Liver (tissue), 8 donors: ENCODE measurements at regions not wholly inside any gene's neighbourhood (a gene's known extent, or its start where the extent isn't known, plus 50 kb on each side); places are given as distances from the start of the nearest gene placed in this dataset.

Source experiments
- DNase-seq: peaks from one replicate; pipeline ENCODE4 v3.0.0-alpha.2; 2017; ENCODE audit warnings: low spot score
- H3K27ac ChIP-seq, 2 donors: one replicate each; pipeline ENCODE4 v1.7.0; 2013; ENCODE audit warnings: inconsistent platforms in 2 of 2, low read length in 2 of 2, control low read depth in 1 of 2, low read depth in 1 of 2, mild to moderate bottlenecking in 1 of 2
- H3K27me3 ChIP-seq, 4 donors: one replicate each; pipeline versions ENCODE4 v1.6.1 to v1.7.0; 2013; ENCODE audit warnings: low read length in 3 of 4, inconsistent platforms in 1 of 4, mild to moderate bottlenecking in 1 of 4, moderate library complexity in 1 of 4; ENCODE audit not compliant: control insufficient read depth in 4 of 4, insufficient read depth in 4 of 4
- H3K36me3 ChIP-seq, 4 donors: one replicate each; pipeline versions ENCODE4 v1.6.1 to v1.7.0; 2013; ENCODE audit warnings: low read length in 3 of 4, mild to moderate bottlenecking in 3 of 4, low read depth in 1 of 4, moderate library complexity in 1 of 4; ENCODE audit not compliant: control insufficient read depth in 4 of 4, insufficient read depth in 3 of 4
- H3K4me1 ChIP-seq, 4 donors: one replicate each; pipeline versions ENCODE4 v1.6.1 to v1.7.0; 2013; ENCODE audit warnings: low read length in 3 of 4, mild to moderate bottlenecking in 3 of 4, moderate library complexity in 1 of 4; ENCODE audit not compliant: control insufficient read depth in 4 of 4, insufficient read depth in 4 of 4
- H3K4me3 ChIP-seq, 3 donors: one replicate each; pipeline versions ENCODE4 v1.6.1 to v1.7.0; 2013; ENCODE audit warnings: low read length in 3 of 3, control low read depth in 1 of 3, low read depth in 1 of 3, mild to moderate bottlenecking in 1 of 3
- H3K9ac ChIP-seq, 2 donors: one replicate each; pipeline ENCODE4 v1.7.0; 2013; ENCODE audit warnings: low read length in 2 of 2, mild to moderate bottlenecking in 2 of 2, moderate library complexity in 2 of 2, control low read depth in 1 of 2, low read depth in 1 of 2
- H3K9me3 ChIP-seq, 4 donors: one replicate each; pipeline versions ENCODE4 v1.6.1 to v1.7.0; 2013; ENCODE audit warnings: low read length in 3 of 4; ENCODE audit not compliant: control insufficient read depth in 4 of 4
- ATF3 ChIP-seq: IDR thresholded peaks from 2 replicates; pipeline ENCODE4 v1.6.1; 2016; ENCODE audit warnings: antibody characterized with exemption
- CTCF ChIP-seq: fragments of 150-350 bp; IDR thresholded peaks from 2 replicates; pipeline ENCODE4 v1.5.1; 2017; ENCODE audit warnings: improper control_type of control experiment, low read depth, low read length; ENCODE audit not compliant: missing input control
- EGR1 ChIP-seq, 2 donors: IDR thresholded peaks; 2 replicates each; pipeline ENCODE4 v1.6.1; 2016 to 2018; ENCODE audit warnings: antibody characterized with exemption in 2 of 2, low read depth in 2 of 2
- FOXA1 ChIP-seq: IDR thresholded peaks from 2 replicates; pipeline ENCODE4 v1.6.1; 2016; ENCODE audit warnings: antibody characterized with exemption
- FOXA2 ChIP-seq: IDR thresholded peaks from 2 replicates; pipeline ENCODE4 v1.6.1; 2016; ENCODE audit warnings: antibody characterized with exemption
- HNF4A ChIP-seq, 2 donors: conservative IDR thresholded peaks; 2 replicates each; pipeline ENCODE4 v1.6.1; 2016; ENCODE audit warnings: antibody characterized with exemption in 2 of 2, mild to moderate bottlenecking in 2 of 2
- HNF4G ChIP-seq: IDR thresholded peaks from 2 replicates; pipeline ENCODE4 v1.6.1; 2016; ENCODE audit warnings: antibody characterized with exemption
- MAX ChIP-seq: IDR thresholded peaks from 2 replicates; pipeline ENCODE4 v1.6.1; 2016; ENCODE audit warnings: antibody characterized with exemption
- RAD21 ChIP-seq, 2 donors: IDR thresholded peaks; 2 replicates each; pipeline ENCODE4 v1.6.1; 2016; ENCODE audit warnings: antibody characterized with exemption in 2 of 2, mild to moderate bottlenecking in 2 of 2
- REST ChIP-seq: IDR thresholded peaks from 2 replicates; pipeline ENCODE4 v1.6.1; 2016; ENCODE audit warnings: antibody characterized with exemption, mild to moderate bottlenecking
- RXRA ChIP-seq, 2 donors: IDR thresholded peaks; 2 replicates each; pipeline ENCODE4 v1.6.1; 2017 to 2018; ENCODE audit warnings: antibody characterized with exemption in 2 of 2, mild to moderate bottlenecking in 1 of 2
- SP1 ChIP-seq: IDR thresholded peaks from 2 replicates; pipeline ENCODE4 v1.6.1; 2018; ENCODE audit warnings: antibody characterized with exemption, mild to moderate bottlenecking
- TAF1 ChIP-seq: conservative IDR thresholded peaks from 2 replicates; pipeline ENCODE4 v1.6.1; 2016; ENCODE audit warnings: antibody characterized with exemption, mild to moderate bottlenecking
- WGBS: extraction: QIAGEN DNeasy Blood & Tissue Kit; methylation state at CpG from one replicate; pipeline ENCODE4 v1.1.7; 2013; 5-methylcytosine and 5-hydroxymethylcytosine counted together
- donor health status: healthy.
- donor health status: healthy.
- donor health status: healthy.
- donor health status: healthy.
- donor health status: healthy.

DNA sequence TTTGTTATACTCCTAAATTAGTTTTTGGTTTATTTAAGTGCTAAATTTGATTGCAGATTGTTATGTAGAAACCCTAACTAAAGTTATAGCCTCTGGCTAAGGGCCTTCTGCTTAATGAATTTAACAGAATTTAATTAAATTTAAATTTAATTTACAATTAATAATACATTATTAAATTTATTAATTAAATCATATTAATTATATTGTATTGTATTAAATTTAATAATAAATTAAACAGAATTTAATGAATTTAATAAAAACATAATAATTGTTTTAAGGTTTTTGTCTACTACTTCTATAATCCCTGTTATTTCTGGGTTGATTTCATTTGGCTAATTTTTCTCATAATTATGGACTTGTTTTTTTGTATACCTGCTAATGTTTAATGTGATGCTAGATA lies 141.9 kb upstream of the TECRL start:
- H3K36me3 ChIP-seq = no peaks in the 10 kb centered on the region
- no peak overlapping the region for H3K4me3 ChIP-seq
- no peaks in the 10 kb centered on the region for H3K27me3 ChIP-seq
- H3K9me3 ChIP-seq = no peaks in the 10 kb centered on the region
- no peak overlapping the region for H3K27ac ChIP-seq
- no peak for DNase-seq
- H3K4me1 ChIP-seq = no peaks in the 10 kb centered on the region
- H3K9ac ChIP-seq = no peak overlapping the region
- TF ChIP-seq EGR1 (IDR thresholded peaks at IDR 0.05; ENCODE audit: low read depth in 2 of 2) (no peak), RAD21 (IDR thresholded peaks at IDR 0.05) (no peak), ATF3 (no peak), FOXA1 (no peak), HNF4G (no peak), HNF4A (conservative IDR thresholded peaks at IDR 0.05) (no peak), CTCF (no peak), MAX (no peak), RXRA (IDR thresholded peaks at IDR 0.05) (no peak), FOXA2 (no peak)

GRCh38 chr4:64545593-64545992 lies 136.3 kb upstream of the TECRL start:
- H3K4me1 ChIP-seq = no peaks in the 10 kb centered on the region
- H3K27ac ChIP-seq = no peak overlapping the region
- H3K9me3 ChIP-seq = no peaks in the 10 kb centered on the region
- no peak for DNase-seq
- 87% methylated on average over 15 of the region's 15 CpGs for WGBS
- no peak for TF ChIP-seq MAX
- TF ChIP-seq TAF1 = no peak
- no peak for TF ChIP-seq HNF4G
- TF ChIP-seq HNF4A (conservative IDR thresholded peaks at IDR 0.05) = no peak
- no peak for TF ChIP-seq FOXA1
- no peak for TF ChIP-seq REST
- TF ChIP-seq EGR1 (IDR thresholded peaks at IDR 0.05; ENCODE audit: low read depth in 2 of 2) = no peak
- TF ChIP-seq RAD21 (IDR thresholded peaks at IDR 0.05) = no peak
- no peak for TF ChIP-seq SP1
- no peak for TF ChIP-seq FOXA2
- no peaks in the 10 kb centered on the region for H3K36me3 ChIP-seq
- no peak overlapping the region for H3K4me3 ChIP-seq
- no peak overlapping the region for H3K9ac ChIP-seq
- no peaks in the 10 kb centered on the region for H3K27me3 ChIP-seq
